ENCODE measurements at regions not wholly inside any gene's neighbourhood (a gene's known extent, or its start where the extent isn't known, plus 50 kb on each side); places are given as distances from the start of the nearest gene placed in this dataset.
"Not testable (repeated sequence)": the region's sequence is repeated elsewhere in the genome, so short reads cannot be mapped to it uniquely, and the experiment has no call there.

- DNase-seq (ENCODE audit: insufficient read length, low spot score) (peak; percentile 40), FAIRE-seq (peak; percentile 31)
These were observed 53.9 kb downstream of the OTOR start for GRCh38 chr20:16801919-16802651.

- FAIRE-seq, result no peak
- no peak for DNase-seq (ENCODE audit: insufficient read length, low spot score)
These were observed 54.4 kb downstream of the OTOR start for GRCh38 chr20:16802652-16802935.

- FAIRE-seq (no peak), DNase-seq (ENCODE audit: insufficient read length, low spot score) (peak; percentile 57)
These were observed 56.0 kb downstream of the OTOR start for GRCh38 chr20:16803965-16804792.

GRCh38 chr20:16804793-16805187, 56.6 kb downstream of the OTOR start:
- FAIRE-seq (no peak), DNase-seq (ENCODE audit: insufficient read length, low spot score) (no peak)

- FAIRE-seq, result no peak
- DNase-seq (ENCODE audit: insufficient read length, low spot score), result no peak
These were observed 57.9 kb downstream of the OTOR start for GRCh38 chr20:16806061-16806460.

GRCh38 chr20:16806886-16807285, 58.7 kb downstream of the OTOR start:
- no peak for DNase-seq (ENCODE audit: insufficient read length, low spot score)
- no peak for FAIRE-seq

- FAIRE-seq (no peak), DNase-seq (ENCODE audit: insufficient read length, low spot score) (no peak)
These were observed 60.6 kb downstream of the OTOR start for GRCh38 chr20:16808796-16809195.

- DNase-seq (ENCODE audit: insufficient read length, low spot score) (no peak), FAIRE-seq (no peak)
These were observed 62.1 kb downstream of the OTOR start for GRCh38 chr20:16810216-16810615.

GRCh38 chr20:16816192-16816591, 68.0 kb downstream of the OTOR start:
- DNase-seq (ENCODE audit: insufficient read length, low spot score) (no peak), FAIRE-seq (no peak)

- DNase-seq (ENCODE audit: insufficient read length, low spot score) (no peak), FAIRE-seq (no peak)
These were observed 71.3 kb downstream of the OTOR start for GRCh38 chr20:16819483-16819882.

GRCh38 chr20:16821211-16822089, 73.3 kb downstream of the OTOR start:
- FAIRE-seq (no peak), DNase-seq (ENCODE audit: insufficient read length, low spot score) (peak; percentile 6)

GRCh38 chr20:16824664-16825063, 76.5 kb downstream of the OTOR start:
- FAIRE-seq (no peak), DNase-seq (ENCODE audit: insufficient read length, low spot score) (no peak)

GRCh38 chr20:16828666-16829305, 80.6 kb downstream of the OTOR start:
- FAIRE-seq, result no peak
- DNase-seq (ENCODE audit: insufficient read length, low spot score), result no peak

GRCh38 chr20:16835690-16836089, 87.5 kb downstream of the OTOR start:
- DNase-seq (ENCODE audit: insufficient read length, low spot score); FAIRE-seq: not testable (repeated sequence)

GRCh38 chr20:16842486-16843120, 94.4 kb downstream of the OTOR start:
- FAIRE-seq, result no peak
- no peak for DNase-seq (ENCODE audit: insufficient read length, low spot score)

GRCh38 chr20:16844406-16844805, 96.2 kb downstream of the OTOR start:
- FAIRE-seq, result no peak

GRCh38 chr20:16846006-16846405, 97.8 kb downstream of the OTOR start:
- no peak for FAIRE-seq
- no peak for DNase-seq (ENCODE audit: insufficient read length, low spot score)

More at GRCh38 chr20:16844406-16844805, 96.2 kb downstream of the OTOR start:
- DNase-seq (ENCODE audit: insufficient read length, low spot score), result no peak

- DNase-seq (ENCODE audit: insufficient read length, low spot score), result no peak
- no peak for FAIRE-seq
These were observed 99.9 kb downstream of the OTOR start for GRCh38 chr20:16848061-16848460.

GRCh38 chr20:16848526-16848925, 100.4 kb downstream of the OTOR start:
- no peak for FAIRE-seq
- DNase-seq (ENCODE audit: insufficient read length, low spot score), result no peak

- no peak for FAIRE-seq
These were observed 112.8 kb downstream of the OTOR start for GRCh38 chr20:16860914-16861313.

More at GRCh38 chr20:16860914-16861313, 112.8 kb downstream of the OTOR start:
- no peak for DNase-seq (ENCODE audit: insufficient read length, low spot score)

Data from HTR-8/SVneo (cell line).